ENCODE measurements at regions not wholly inside any gene's neighbourhood (a gene's known extent, or its start where the extent isn't known, plus 50 kb on each side); places are given as distances from the start of the nearest gene placed in this dataset.

DNA sequence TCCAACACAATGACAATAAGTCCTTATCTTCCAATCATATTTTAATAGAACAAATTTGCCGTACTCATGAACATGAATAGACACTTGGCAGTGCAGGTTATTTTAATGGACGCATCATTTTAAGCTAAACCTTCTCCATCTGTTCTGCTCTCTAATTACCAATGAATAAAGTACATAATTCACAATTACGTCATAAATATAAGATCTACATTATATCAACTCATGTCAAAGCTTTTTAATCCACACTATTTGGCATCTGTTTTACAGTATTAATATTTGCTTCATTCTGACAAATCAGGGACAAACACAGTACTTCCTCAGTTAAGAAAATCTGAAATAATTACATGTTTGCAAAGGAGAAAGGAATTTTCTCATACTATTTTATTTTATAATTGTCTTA is 344.1 kb upstream of the DMAC1 start:
- TF ChIP-seq MYC (IDR thresholded peaks at IDR 0.05; ENCODE audit: low read depth, low read length) (no peak), CTCF (IDR thresholded peaks at IDR 0.05; ENCODE audit: low read depth, low read length) (no peak), POLR2A (IDR thresholded peaks at IDR 0.05; ENCODE audit: extremely low read depth, insufficient read length) (no peak), MAX (IDR thresholded peaks at IDR 0.05; ENCODE audit: low read depth, low read length) (no peak)

Measured in NB4 (cell line).